HG03159 (cell line): ENCODE measurements at regions not wholly inside any gene's neighbourhood (a gene's known extent, or its start where the extent isn't known, plus 50 kb on each side); places are given as distances from the start of the nearest gene placed in this dataset.
"Not testable (repeated sequence)": the region's sequence is repeated elsewhere in the genome, so short reads cannot be mapped to it uniquely, and the experiment has no call there.

Source experiments
- ATAC-seq: cut with Tn5 transposase; IDR thresholded peaks from one replicate; pipeline ENCODE4 v1.9.1; 2021; ENCODE audit warnings: mild to moderate bottlenecking, moderate library complexity; ENCODE audit not compliant: unreplicated experiment

DNA sequence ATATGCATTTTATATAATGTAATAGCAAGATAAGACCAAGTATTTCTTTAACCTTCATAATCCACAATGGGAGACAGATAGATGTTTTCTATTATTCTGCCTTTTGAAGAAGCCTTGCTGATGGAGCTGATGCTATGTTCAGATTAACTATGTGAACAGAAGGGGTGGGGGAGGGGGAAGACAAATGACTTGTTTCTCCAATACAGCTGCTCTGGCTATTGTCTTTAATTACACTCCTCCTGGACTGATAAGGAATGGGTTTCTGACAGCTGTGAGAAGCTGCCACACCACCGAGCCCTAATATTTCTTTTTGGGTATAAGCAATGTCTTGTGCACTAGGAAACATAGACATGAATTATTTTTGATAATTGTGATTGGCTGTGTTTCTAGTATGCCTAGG lies 62.0 kb downstream of the CAVIN4 start:
- ATAC-seq = no peak

DNA sequence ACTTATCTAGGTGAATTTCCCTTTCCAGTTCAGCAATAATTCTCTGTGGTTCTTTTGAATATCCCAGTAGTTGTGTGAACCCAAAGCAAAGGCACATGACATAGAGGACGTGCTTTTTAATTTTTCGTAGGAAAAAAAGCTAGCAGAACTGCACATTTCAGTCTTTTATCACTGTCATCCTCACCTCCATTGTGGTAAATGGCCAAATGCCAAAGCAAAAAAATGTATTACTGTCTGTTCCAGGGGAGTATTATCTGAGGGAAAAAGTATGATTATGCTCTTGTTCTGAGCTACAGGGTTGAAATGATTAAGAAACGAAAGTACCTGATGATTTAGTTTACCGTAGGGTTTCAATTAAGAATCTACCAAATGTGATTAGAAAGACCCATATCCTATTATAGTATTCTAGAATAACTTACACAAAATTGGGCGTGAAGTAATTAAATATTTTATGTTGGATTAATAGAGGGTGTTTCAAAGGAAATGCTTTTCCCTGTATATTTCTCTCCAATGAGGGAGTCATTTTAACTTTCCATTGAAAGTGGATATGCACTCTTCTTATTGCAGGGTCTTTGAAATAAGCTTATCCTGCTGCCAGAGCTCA lies 62.7 kb downstream of the CAVIN4 start:
- ATAC-seq = no peak

DNA sequence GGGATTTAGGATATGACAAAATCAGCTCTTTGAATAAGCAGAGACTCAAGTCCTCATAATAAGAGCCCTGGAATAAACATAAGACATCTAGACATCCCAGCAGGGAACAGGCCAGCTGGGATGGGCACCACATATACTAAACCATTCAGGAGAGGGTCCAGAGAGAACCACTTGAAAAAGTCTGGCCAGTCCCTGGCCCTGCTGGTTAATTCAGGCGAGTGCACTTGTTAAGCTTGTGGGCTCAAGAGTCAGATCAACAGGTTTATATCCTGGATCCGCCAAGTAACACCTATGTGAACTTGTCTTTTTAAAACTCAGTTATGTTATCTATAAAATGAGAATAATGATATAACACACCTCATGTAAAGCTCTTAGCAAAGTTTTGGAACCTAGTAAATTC lies 63.3 kb downstream of the CAVIN4 start:
- no peak for ATAC-seq

DNA sequence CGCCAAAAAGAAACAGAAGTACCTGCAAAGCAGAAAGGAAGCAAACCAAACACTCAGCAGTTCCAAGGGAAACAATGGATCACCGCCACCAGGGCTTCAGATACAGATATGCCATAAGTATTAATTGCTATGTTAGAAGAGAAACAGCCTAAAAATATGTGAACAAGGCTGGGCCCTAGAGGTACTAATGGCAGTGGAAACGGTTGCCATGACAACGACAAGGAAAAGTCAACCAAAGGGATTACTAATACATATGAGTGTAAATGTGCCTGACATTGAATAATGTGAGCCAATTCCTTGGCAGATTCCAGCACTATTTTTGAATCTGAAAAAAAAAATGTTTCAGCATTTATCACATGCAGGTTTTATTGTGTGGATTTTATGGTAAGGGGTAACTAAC lies 75.0 kb downstream of the CAVIN4 start:
- ATAC-seq = no peak

DNA sequence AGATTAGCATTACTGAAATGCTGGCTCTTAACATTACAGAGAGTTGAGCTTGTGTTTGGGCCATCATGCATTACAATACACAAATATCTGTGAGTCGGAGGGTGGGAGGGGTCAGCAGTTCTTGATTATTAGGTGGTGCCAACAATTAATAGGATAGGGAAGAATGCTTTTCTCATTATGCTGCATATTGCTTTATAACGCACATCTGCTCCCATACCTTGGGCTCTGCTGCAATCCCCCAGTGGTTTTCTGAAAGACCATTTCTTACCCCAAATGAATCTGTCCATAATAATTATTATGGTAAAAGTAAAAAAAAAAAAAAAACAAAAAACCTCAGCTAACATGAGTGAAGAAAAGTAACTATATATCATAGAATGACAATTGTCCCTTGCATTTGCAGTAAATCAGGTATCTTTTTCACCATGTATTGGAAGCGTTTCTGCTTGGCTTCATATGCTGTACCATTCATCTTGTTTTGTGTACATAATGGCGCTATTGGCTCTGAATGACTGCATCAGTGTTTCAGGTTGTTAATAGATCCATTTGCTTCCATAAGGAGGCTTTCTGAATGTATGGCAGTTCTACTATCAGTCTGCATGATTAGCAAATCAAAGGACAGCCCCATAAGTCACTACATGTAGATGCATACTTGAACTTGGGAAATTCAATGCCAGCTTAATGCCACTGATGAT lies 75.9 kb downstream of the CAVIN4 start:
- no peak for ATAC-seq

DNA sequence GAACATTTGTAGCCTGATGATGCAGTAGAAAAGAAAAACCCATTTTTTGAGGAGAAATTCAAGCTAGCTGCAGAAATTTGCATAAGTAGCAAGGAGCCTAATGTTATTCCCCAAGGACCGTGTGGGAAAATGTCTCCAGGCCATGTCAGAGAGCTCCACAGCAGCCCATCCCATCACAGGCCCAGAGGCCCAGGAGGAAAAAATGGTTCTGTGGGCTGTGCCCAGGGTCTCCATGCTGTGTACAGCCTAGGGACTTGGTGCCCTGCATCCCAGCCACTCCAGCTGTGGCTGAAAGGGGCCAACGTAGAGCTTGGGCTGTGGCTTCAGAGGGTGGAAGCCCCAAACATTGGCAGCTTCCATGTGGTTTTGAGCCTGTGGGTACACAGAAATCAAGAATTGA lies 79.0 kb downstream of the CAVIN4 start:
- not testable (repeated sequence) for ATAC-seq

DNA sequence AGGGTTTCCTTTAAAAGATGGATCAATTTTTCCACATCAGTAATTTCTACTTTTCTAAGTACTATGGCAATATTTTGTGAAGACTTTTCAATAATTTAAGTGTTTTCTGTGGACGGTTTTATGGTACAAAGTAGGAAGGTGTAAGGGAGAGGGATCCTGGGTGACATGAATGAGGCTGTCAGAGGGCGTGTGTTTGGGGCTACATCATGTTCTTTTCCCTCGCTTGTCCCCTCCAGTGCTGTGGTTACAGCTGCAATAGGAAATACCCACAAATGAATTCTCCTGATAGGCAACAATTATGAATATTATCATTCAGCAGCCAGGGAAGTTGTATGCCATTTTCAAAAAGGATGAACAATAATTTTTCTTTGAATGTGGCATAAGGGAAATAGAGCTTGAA lies 83.8 kb downstream of the CAVIN4 start:
- no peak for ATAC-seq

DNA sequence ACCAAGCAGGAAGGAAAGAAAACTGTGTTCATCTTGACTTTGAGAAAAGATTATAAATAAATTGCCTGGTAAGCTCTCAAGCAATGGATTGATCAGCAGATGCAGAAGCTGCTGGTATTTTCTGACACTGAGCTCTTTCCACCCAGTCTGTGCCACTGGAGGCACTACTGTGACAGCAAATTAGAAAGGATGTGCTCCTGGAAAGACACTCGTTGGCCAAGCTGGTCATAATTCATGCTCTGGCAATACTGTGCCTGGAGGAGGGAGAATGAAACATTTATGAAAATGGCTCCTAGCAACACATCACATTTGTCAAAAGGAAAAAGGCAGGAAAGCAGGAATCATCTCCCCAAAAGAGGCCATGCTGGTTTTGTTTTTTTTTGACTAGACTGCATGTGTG lies 84.2 kb downstream of the CAVIN4 start:
- no peak for ATAC-seq

DNA sequence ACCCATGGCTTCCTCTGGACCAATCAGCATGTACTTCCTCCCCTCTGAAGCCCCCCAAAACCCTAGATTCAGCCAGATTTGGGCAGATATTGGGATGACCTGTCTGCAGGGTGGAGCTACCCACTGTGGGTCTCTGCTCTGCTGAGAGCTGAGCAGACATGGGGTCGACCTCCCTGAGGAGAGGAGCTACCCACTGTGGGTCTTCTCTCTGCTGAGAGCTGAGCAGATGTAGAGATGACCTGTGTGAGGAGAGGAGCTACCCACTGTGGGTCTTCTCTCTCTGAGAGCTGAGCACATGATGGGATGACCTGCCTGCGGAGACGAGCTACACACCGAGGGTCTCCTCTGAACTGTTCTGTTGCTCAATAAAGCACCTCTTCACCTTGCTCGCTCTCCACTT lies 89.6 kb downstream of the CAVIN4 start:
- no peak for ATAC-seq

DNA sequence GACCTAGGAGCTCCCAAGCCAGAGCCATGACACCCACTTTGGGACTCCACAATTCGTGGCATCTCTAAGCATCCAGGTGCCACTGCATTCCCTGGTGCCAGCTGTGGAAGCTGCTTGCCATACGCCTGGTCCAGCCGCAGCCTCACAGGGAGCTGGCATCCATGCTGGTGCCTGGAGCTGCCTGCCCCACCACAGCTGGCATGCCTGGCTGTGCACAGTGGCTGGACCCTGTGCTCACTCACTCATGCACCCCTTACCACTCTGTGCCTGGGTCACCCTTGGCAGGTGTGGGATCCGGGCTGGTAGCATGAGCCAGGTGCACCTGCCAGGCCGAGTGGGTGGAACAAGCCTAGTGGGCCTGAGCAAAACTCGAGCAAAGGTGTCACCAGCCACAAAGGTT lies 90.1 kb downstream of the CAVIN4 start:
- ATAC-seq = no peak

DNA sequence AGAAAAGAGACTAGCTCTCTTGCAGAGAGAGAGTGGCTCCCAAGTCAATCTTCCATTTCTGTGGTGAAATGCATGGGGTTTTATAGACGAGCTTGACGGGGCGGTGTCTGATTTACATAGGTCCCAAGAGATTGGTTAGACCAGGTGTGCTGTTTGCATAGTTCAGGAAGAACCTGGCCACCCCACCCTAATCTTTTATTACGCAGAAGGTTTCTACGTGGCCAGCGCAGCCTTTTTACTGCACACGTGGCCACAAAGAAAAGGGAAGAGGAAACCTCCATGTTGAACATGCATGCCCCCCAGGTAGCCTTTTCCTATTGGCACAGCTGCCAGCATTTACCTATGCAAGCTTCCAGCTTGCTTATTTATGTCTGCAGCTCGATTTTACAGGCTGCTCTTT lies 92.1 kb downstream of the CAVIN4 start:
- ATAC-seq = no peak

DNA sequence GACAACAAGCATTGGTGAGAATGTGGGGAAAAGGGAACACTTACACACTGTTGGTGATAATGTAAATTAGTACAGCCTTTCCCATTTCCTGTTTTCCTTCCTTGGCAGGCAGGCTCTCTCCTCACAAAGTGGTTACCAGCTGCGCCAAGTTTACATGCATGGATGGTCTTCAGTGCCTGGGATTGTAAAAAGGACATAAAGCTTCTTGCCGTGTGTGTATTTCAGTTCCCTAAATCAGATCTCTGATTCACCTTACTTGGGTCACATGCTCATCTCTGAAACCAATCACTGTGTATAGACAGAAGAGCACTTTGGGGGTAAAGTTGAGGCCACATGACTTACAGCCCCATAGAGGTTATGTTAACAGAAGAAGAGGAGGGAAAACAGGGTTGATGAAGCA lies 92.8 kb downstream of the CAVIN4 start:
- peak; percentile 93 for ATAC-seq

DNA sequence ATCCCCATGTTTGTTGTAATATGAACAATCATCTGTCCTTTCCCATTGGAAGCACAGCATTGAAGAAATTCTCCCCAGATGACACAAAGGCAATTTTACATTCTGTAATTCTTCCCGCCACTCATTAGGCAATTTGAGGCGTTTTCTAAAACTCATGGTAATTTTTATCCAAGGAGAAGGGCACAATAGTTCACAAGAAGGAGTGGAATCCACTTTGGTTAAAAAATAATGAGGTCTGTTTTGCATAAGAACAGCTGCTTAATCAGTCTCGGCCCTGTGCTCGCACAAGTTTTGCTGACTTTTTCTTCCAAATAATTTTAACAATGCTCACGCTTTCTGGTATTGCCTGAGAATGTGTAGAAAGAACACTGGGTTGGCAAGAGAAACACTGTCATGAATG lies 94.0 kb downstream of the CAVIN4 start:
- no peak for ATAC-seq

DNA sequence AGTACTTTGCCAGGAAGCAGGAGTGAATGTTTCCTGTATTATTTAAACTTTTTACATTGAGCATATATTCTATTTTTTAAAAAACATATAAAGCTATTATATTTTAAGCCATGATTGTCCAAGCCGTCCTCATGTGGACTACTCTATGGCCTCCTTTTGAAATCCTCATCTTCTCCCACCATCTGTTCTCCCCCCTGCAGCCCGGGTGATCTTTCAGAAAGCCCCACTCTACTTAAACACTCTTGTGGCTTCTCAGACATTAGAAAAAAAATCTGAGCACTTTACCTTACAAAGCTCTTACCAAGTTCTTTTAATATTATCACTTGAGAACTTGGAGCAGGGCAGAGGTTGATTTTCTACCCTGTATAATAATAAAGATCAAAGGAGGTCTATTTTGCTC lies 95.4 kb downstream of the CAVIN4 start:
- no peak for ATAC-seq

DNA sequence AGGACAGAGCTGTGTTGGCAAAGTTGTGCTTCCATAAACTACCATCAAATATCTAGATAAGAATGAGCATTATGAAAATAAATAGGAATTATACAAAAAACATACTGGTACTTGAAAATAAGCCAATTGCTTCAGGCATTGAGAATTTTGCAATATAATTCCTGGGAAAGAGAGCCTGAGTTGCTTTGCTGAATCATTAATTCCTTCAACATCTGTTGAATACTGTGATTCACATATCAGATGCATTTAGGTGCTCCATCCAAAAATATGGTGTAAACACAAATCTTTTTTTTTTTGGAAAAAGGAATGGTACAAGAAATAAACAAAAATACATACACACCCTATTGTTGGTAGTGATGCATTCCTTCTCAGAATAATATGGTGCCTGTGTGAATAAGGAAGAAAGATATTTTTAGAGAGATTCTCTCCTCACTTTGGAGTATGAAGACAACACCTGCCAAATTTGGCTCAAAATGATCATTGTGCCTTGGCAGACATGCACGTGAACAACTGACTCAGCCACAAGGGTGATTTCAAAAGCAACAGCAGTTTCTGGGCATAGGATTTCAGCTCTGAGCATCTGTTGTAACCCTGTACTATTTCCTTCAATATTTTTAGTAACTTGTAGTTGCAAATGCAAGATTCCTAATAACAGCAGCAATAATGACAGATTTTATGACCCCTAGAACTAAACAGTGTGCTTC lies 96.7 kb downstream of the CAVIN4 start:
- no peak for ATAC-seq

DNA sequence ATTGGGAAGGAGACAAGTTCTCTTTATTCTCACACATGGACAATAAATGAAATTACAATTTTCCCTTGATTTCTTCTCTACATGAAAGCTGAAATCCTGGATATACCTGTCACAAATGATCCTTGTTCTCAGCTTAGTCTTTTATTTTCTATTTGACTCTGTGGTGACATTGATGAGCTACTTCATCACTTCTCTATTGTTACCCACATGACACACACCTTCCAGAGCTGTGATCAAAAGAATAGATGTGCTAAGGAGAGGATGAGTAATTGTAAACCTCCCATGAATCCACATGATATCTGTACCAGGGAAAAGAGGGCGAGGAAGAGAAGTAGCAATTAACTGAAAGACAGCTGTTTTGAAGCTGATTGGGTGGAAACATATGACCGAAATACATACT lies 102.0 kb downstream of the CAVIN4 start:
- ATAC-seq = no peak

DNA sequence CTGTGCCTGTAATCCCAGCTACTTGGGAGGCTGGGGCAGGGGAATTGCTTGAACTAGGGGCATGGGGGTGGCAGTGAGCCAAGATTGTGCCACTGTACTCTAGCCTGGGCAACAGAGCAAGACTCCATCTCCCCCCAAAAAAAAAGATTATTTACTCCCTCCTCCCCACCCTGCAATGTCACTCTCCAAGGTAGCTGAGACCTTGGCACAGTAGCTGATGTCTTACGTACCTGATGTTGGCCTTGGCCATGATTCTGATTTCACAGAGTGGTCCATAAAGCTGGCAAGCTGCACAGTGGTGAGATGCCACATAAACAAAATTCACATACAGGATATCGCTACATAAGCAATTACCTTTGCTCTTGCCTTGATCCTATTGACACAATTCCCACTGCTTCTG lies 108.5 kb downstream of the CAVIN4 start:
- ATAC-seq = no peak

DNA sequence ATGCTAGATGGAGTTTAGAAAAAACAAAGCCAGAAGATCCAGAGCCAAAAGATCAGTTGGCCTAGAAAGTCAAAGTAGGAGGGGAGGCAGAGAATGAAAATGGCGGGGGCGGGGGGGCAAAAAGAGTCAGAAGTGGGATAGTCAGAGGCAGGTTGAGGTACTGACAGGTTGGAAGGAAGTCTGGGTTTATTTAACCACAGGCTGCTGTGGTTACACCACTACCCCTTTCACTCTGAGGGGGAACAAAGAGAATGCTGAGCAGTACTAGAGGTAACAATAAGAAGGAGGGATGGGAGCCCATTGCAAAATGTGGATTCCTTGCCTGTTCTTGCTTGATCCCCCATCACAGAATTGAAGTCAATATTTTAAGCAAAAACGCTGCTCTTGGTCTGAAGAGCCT lies 111.8 kb downstream of the CAVIN4 start:
- ATAC-seq = no peak

DNA sequence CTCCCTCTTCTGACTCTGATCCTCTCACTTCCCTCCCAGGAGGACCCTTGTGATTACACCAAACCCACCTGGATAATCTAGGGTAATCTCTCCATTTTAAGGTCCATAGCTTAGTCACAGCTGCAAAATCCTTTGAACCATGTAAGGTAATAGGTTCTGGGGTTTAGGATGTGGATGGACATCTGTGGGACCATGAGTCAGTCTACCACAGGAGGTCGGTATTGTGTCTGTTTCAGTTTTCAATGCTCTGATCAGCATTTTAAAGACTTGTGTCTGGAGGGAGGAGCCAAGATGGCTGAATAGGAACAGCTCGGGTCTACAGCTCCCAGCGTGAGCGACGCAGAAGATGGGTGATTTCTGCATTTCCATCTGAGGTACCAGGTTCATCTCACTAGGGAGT lies 112.6 kb downstream of the CAVIN4 start:
- no peak for ATAC-seq

DNA sequence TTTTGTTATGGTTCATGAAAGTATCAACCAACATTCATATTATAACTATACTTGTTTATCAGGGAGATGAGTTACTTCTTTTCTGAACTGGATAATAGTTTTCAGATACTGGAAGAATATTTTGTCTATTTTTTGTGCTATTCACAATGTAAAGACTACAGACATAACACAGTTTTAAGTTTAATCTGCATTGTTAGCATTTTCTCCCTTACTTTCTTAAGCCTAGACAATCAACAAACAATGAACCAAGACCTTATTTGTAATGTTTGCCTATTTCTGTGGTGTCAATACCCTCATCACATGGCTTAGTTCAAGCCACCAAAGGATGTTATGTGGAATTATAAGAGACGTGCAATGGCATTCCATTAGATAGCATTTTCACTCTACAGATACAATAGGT lies 119.5 kb downstream of the CAVIN4 start:
- no peak for ATAC-seq

DNA sequence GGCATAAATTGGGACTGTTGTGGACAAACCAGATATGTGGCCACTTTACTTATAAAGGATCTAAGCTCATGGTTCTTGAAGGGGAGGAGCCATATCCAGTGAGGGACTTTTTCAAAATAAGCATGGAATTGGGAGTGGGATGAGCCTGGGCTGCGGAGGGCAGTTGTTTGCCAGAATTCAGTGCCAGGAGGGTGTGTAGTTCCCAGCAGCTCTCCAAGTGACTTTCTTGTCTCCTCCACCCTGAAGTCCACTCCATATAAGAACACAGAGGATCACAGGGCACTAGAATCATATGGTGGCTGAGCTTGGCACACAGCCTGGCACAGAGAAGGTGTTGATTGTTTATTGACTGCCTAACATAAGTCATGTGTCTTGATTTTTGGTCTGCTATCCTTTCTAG lies 121.1 kb downstream of the CAVIN4 start:
- ATAC-seq = no peak

DNA sequence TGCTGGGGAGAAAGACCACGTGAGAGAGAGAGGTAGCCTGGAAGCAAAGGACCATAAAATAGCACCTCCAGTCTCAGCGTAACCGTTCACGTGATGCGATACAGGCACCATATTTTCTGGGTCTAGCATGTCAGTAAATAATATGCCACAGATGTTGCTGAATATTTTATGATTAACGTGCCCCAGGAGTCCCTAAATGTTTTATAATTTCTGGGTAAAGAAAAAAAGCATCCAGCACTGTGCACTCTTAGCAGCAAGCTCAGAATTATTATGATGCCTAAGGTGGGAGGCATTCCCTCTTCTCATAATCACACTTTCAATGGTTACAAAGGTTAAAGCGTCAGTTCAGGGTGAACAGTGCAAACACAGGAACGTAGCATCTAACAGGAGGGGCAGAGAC lies 121.8 kb downstream of the CAVIN4 start:
- ATAC-seq = no peak
